DMS53 treated with DMSO at 0.1 percent for 48 hours (cell line): ENCODE measurements at regions not wholly inside any gene's neighbourhood (a gene's known extent, or its start where the extent isn't known, plus 50 kb on each side); places are given as distances from the start of the nearest gene placed in this dataset.

Experiments
- DNase-seq: peaks from one replicate; lab custom pipeline; 2025; ENCODE audit not compliant: unreplicated experiment; lab: John Stamatoyannopoulos, UW

- peak; percentile 92 for DNase-seq
These were observed 61.2 kb upstream of the RAB27B start for GRCh38 chr18:54767098-54767497.

GRCh38 chr18:54769526-54770464, 58.5 kb upstream of the RAB27B start:
- no peak for DNase-seq

DNA sequence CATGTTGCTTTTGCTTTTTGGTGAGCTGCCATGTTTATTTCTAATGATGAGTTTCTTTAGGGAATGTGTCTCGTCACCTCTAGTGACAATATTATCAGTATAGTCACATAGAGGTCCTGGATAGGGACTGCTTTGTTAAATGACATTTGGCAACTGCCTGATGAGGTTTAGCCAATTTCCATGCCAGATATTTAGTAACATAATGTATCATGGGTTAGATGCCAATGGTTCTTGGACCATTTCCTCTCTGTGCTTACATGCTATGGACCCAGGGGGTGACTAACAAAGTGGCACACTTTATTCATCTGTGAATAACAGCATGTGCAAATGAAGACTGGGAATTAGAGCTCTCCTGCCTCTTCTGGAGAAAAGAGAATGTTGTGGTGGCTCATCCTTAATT, 56.2 kb upstream of the RAB27B start:
- no peak for DNase-seq

DNA sequence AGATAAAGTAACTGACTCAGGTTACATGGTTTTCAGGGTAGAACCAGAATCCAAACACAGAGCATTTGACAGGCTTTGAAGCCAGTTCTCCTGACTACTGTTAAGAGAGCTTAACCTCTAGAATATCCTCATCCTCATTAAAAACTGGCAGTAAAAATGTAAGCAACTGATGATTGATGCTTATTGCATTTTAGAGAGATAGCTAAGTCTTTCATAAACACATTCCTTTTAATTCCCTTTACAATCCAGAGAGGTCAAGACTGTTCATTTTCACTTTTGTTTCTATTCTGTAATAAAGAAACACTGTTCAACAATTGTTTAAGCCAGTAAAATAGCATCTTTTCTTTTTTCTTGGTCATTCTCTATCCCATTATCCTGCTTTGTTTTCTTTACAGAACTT, 53.9 kb upstream of the RAB27B start:
- DNase-seq, result no peak

GRCh38 chr18:54774981-54775665, 53.2 kb upstream of the RAB27B start:
- no peak for DNase-seq

- no peak for DNase-seq
These were observed 52.6 kb upstream of the RAB27B start for GRCh38 chr18:54775686-54776085.

DNA sequence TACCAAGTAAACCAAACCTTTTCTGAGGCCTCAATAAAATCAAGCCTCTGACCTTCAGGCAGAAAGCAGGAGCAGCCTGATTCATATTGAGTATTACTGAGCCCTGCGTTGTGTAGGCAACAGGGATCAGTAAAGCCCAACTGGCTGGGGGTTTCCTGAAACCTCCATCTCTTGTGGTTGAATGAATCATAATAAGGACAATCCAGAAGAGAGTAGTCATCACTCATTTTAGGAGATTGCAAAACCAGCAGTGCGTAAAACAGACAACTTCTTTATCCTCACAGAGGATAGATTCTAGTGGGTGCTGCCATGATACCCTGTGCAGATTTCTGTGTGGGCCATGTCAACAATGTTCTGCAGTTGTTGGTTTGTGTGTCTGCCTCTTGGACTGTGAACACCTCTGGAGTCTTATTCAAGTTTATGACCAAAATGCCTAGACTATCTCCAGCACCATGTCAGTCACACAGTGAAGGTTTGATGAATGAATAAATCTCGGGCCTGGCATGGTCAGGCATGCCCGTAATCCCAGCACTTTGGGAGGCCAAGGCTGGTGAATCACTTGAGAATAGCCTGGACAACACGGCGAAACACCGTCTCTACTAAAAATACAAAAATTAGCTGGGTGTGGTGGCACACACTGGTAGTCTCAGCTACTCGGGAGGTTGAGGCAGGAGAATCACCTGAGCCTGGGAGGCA, 51.8 kb upstream of the RAB27B start:
- peak; percentile 32 for DNase-seq

GRCh38 chr18:54777118-54777791, 51.0 kb upstream of the RAB27B start:
- peak; percentile 33 for DNase-seq

GRCh38 chr18:54777989-54778388, 50.3 kb upstream of the RAB27B start:
- DNase-seq, result no peak
